Skeletal muscle tissue (tissue), 3 donors: ENCODE measurements at regions not wholly inside any gene's neighbourhood (a gene's known extent, or its start where the extent isn't known, plus 50 kb on each side); places are given as distances from the start of the nearest gene placed in this dataset.
"Not testable (repeated sequence)": the region's sequence is repeated elsewhere in the genome, so short reads cannot be mapped to it uniquely, and the experiment has no call there.

ENCODE experiments used
- H3K27ac ChIP-seq: one replicate; pipeline ENCODE4 v1.7.0; 2013; ENCODE audit warnings: mild to moderate bottlenecking, low read depth, low read length, inconsistent platforms
- H3K27me3 ChIP-seq, 3 donors: one replicate each; pipeline ENCODE4 v1.7.0; 2013; ENCODE audit warnings: low read length in 3 of 3; ENCODE audit not compliant: control insufficient read depth in 3 of 3, insufficient read depth in 3 of 3
- H3K36me3 ChIP-seq, 3 donors: one replicate each; pipeline ENCODE4 v1.7.0; 2013; ENCODE audit warnings: low read length in 3 of 3; ENCODE audit not compliant: control insufficient read depth in 3 of 3, insufficient read depth in 3 of 3
- H3K4me1 ChIP-seq, 3 donors: one replicate each; pipeline ENCODE4 v1.7.0; 2013; ENCODE audit warnings: low read length in 3 of 3, mild to moderate bottlenecking in 3 of 3; ENCODE audit not compliant: control insufficient read depth in 3 of 3, insufficient read depth in 3 of 3
- H3K4me3 ChIP-seq, 3 donors: one replicate each; pipeline ENCODE4 v1.7.0; 2013; ENCODE audit warnings: low read length in 3 of 3
- H3K9ac ChIP-seq, 3 donors: one replicate each; pipeline ENCODE4 v1.7.0; 2013; ENCODE audit warnings: low read length in 3 of 3, mild to moderate bottlenecking in 3 of 3, moderate library complexity in 2 of 3, low read depth in 1 of 3
- H3K9me3 ChIP-seq, 3 donors: one replicate each; pipeline ENCODE4 v1.7.0; 2013; ENCODE audit warnings: low read length in 3 of 3; ENCODE audit not compliant: control insufficient read depth in 3 of 3
- donor health status: Osteomylitis.

DNA sequence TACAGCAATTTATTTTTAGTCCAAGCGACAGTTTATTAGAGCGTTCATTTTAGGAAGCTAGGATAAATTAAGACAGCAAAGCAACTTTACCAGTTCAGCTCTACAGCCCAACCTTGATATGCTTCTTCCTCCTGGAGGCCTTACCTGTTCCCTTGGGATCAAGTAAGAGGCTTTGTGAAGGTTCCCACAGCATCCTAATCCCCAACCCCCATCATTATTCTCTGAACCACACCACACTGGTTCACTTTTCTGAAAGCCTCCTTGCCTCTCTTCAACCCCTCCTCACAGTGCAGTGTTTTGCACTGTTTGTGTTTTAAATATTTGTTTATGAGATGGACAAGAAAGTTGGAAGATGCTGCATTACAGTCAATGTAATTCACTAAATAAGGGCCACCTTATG is 126.3 kb upstream of the CXADR start:
- H3K9ac ChIP-seq = no peak overlapping the region
- H3K27me3 ChIP-seq = no peaks in the 10 kb centered on the region
- H3K4me3 ChIP-seq = no peak overlapping the region
- H3K36me3 ChIP-seq = no peaks in the 10 kb centered on the region
- H3K4me1 ChIP-seq = no peaks in the 10 kb centered on the region
- no peak overlapping the region for H3K27ac ChIP-seq
- no peaks in the 10 kb centered on the region for H3K9me3 ChIP-seq

GRCh38 chr21:17387030-17387617 is 125.7 kb upstream of the CXADR start:
- no peak overlapping the region for H3K4me3 ChIP-seq
- no peaks in the 10 kb centered on the region for H3K4me1 ChIP-seq
- H3K9ac ChIP-seq = no peak overlapping the region
- no peaks in the 10 kb centered on the region for H3K9me3 ChIP-seq
- no peaks in the 10 kb centered on the region for H3K27me3 ChIP-seq
- H3K27ac ChIP-seq = no peak overlapping the region
- no peaks in the 10 kb centered on the region for H3K36me3 ChIP-seq

DNA sequence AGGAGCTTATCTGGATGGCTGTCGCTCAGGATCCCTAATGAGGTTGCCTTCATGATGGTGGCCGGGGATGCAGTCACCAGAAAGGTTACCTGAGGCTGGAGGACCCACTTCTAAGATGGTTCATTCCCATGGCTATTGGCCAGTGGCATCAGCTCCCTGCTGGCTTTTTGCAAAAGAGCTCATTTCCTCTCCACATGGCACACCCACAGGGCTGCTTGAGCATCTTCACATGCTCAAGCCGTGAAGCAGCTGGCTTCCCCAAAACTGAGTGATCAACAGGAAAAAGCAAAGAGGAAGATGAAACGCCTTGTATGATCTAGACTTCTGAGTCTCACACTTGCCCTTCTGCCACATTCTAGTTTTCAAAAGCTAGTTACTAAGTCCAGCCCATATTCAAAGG is 124.6 kb upstream of the CXADR start:
- no peak overlapping the region for H3K4me3 ChIP-seq
- no peaks in the 10 kb centered on the region for H3K27me3 ChIP-seq
- no peak overlapping the region for H3K9ac ChIP-seq
- H3K36me3 ChIP-seq = no peaks in the 10 kb centered on the region
- no peaks in the 10 kb centered on the region for H3K9me3 ChIP-seq
- no peaks in the 10 kb centered on the region for H3K4me1 ChIP-seq
- no peak overlapping the region for H3K27ac ChIP-seq

- H3K27ac ChIP-seq = no peak overlapping the region
- H3K27me3 ChIP-seq = no peaks in the 10 kb centered on the region
- no peak overlapping the region for H3K4me3 ChIP-seq
- no peaks in the 10 kb centered on the region for H3K36me3 ChIP-seq
- H3K9ac ChIP-seq = no peak overlapping the region
- H3K9me3 ChIP-seq = no peaks in the 10 kb centered on the region
- H3K4me1 ChIP-seq = no peaks in the 10 kb centered on the region
These were observed 123.5 kb upstream of the CXADR start for GRCh38 chr21:17389311-17389710.

DNA sequence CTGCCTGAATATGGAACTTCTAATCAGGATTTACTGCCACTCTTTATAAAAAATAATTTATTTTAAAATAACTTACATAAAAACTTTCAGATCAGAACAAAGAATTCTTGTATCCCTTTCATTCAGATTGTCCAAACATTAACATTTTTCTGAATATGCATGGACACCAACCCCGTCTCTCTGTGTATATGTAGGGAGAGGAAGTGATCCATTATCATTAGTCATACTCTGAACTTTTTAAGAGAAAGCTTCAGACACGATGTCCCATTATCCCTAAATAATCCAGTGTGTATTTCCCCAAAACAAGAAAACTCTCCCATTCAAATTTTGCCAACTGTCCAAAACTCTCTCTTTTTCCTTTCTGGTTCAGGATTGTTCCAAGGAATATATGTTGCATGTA is 122.3 kb upstream of the CXADR start:
- no peak overlapping the region for H3K4me3 ChIP-seq
- no peak overlapping the region for H3K27ac ChIP-seq
- no peaks in the 10 kb centered on the region for H3K4me1 ChIP-seq
- H3K36me3 ChIP-seq = no peaks in the 10 kb centered on the region
- H3K27me3 ChIP-seq = no peaks in the 10 kb centered on the region
- no peaks in the 10 kb centered on the region for H3K9me3 ChIP-seq
- H3K9ac ChIP-seq = no peak overlapping the region

GRCh38 chr21:17391811-17392340 is 121.0 kb upstream of the CXADR start:
- H3K9ac ChIP-seq = no peak overlapping the region
- no peaks in the 10 kb centered on the region for H3K36me3 ChIP-seq
- no peak overlapping the region for H3K4me3 ChIP-seq
- no peaks in the 10 kb centered on the region for H3K9me3 ChIP-seq
- no peaks in the 10 kb centered on the region for H3K4me1 ChIP-seq
- H3K27me3 ChIP-seq = no peaks in the 10 kb centered on the region
- H3K27ac ChIP-seq = no peak overlapping the region

DNA sequence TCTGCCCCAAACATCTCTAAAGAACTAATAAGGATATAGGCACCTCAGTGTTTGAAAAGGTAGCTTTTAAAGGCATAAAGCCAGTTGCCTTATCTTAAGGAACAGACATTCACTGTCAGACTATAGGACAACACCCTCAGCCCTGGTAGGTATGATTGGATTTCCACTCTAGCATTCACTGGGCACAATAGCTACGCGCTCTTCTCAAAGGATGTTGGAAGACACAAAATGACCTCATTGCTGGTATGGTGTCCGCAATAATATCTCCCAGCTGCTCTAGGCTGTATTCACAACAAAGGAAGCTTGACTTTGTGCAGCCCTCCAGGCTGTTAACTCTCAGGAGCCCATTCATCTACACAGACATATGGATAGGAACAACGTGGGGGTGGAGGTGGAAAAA is 119.4 kb upstream of the CXADR start:
- Histone ChIP-seq H3K9me3 (no peaks in the 10 kb centered on the region), H3K4me1 (no peaks in the 10 kb centered on the region), H3K36me3 (no peaks in the 10 kb centered on the region), H3K27ac (no peak overlapping the region), H3K9ac (no peak overlapping the region), H3K27me3 (no peaks in the 10 kb centered on the region), H3K4me3 (no peak overlapping the region)

DNA sequence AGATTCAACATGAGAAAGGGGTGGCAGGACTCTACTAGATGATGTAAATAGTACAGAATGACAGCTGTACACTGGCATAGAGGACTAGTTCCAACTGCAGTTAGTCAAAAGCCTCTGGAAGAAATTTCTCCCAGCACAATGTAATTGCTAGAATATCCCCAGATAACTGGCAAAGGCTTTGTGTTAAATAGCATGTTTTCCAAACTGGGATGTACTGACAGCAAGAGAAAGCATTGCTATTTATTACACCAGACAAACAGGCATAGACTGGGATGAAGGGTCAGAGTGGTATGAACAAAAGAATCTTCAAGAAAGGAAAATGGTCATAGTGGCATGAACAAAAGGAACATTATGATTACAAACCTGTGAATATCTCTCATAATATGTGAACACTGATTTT is 115.9 kb upstream of the CXADR start:
- no peak overlapping the region for H3K9ac ChIP-seq
- H3K27me3 ChIP-seq = no peaks in the 10 kb centered on the region
- H3K36me3 ChIP-seq = no peaks in the 10 kb centered on the region
- no peaks in the 10 kb centered on the region for H3K4me1 ChIP-seq
- H3K9me3 ChIP-seq = no peaks in the 10 kb centered on the region
- no peak overlapping the region for H3K4me3 ChIP-seq
- no peak overlapping the region for H3K27ac ChIP-seq

DNA sequence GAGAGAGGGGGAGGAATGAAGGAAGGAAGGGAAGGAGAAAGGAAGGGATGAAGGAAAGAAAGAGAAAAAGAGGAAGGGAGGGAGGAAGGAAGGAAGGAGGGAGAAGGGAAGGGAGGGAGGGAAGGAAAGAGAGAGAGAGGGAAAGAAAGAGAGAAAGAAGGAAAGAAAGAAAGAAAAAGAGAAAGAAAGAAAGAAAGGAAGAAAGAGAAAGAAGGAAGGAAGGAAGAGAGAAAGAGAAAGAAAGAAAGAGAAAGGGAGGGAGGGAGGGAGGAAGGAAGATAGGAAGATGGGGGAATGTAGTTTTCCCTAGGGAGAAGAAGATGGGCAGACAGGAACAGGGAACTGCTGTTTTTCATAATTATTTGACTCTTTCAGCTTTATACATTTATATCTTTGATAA is 115.1 kb upstream of the CXADR start:
- H3K4me1 ChIP-seq = no peaks in the 10 kb centered on the region
- no peak overlapping the region for H3K4me3 ChIP-seq

DNA sequence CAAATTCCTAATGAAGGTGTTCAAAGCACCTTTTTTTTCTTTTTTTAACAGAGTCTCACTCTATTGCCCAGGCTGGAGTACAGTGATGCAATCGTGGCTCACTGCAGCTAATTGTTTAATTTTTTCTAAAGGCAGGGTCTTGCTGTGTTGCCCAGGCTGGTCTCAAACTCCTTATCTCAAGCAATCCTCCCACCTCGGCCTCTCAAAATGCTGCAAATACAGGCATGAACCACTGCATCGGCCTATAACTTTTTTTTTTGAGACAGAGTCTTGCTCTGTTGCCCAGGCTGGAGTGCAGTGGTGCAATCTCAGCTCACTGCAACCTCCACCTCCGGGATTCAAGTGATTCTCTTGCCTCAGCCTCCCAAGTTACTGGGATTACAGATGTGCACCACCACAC is 113.9 kb upstream of the CXADR start:
- not testable (repeated sequence) for H3K9me3 ChIP-seq, H3K27ac ChIP-seq, H3K4me3 ChIP-seq, H3K36me3 ChIP-seq, H3K9ac ChIP-seq, H3K27me3 ChIP-seq, H3K4me1 ChIP-seq

More for the DNA sequence above, 115.1 kb upstream of the CXADR start:
- H3K36me3 ChIP-seq = no peaks in the 10 kb centered on the region
- no peaks in the 10 kb centered on the region for H3K27me3 ChIP-seq
- no peak overlapping the region for H3K9ac ChIP-seq
- no peak overlapping the region for H3K27ac ChIP-seq
- no peaks in the 10 kb centered on the region for H3K9me3 ChIP-seq
